Cerebellar nuclear complex (tissue), 1 donor: ENCODE measurements at regions not wholly inside any gene's neighbourhood (a gene's known extent, or its start where the extent isn't known, plus 50 kb on each side); places are given as distances from the start of the nearest gene placed in this dataset.

Source experiments
- DNase-seq, 2 experiments: peaks; one replicate each; lab custom pipeline; 2025; lab: John Stamatoyannopoulos, UW

DNA sequence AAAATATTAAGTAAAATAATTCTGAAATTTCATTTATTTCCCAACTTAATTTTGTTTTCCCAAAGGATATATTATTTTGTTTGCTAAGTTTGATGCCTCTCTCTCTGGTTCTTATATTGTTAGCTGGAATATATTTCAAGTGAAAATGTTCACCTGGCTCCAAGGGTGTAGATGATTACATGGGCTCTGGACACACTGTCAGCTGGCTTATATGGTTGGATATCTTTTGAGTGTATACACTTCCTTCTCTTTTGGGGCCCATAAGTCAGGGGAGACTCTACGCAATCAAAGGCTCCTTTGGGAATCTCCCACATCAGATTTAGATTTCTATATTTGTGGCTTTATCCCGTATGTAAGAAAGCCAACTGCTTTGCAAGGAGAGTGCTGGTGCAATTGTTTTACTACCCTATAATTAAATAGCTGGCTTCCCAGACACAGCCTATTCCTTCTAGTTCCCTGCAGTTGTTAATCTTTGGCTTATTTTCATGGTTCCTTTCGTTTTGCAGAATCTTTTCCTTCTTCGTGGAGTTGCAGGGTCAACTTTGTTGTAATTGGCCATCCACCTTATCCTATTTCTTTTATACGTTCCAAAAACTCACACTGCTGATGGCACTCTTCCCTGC lies 225.7 kb downstream of the DPH6 start:
- no peak for DNase-seq

DNA sequence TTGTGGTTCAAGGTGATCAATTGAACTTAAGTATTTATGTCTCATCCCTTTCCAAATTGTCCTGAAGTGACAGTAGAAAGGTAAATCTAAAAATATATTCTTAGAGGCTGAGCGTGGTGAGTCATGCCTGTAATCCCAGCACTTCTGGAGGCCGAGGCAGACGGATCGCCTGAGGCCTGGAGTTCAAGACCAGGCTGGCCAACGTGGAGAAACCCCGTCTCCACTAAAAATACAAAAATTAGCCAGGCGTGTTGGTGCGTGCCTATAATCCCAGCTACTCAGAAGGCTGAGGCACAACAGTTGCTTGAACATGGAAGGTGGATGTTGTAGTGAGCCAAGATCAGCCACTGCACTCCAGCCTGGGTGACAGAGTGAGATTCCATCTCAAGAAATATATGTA lies 226.6 kb downstream of the DPH6 start:
- DNase-seq = no peak

DNA sequence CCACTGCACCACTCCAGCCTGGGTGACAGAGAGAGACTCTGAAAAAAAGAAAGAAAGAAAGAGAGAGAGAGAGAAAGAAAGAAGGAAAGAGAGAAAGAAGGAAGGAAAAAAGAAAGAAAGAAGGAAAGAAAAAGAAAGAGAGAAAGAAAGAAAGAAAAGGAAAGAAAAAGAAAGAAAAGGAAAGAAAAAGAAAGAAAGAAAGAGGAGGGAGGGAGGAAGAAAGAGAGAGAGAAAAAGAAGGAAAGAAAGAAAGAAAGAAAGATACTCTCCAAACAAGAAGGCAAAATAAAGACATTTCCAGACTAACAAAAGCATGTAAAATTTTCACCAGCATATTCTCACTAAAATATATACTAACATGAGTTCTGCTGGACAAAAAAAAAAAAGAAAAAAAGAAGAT lies 228.7 kb downstream of the DPH6 start:
- no peak for DNase-seq

DNA sequence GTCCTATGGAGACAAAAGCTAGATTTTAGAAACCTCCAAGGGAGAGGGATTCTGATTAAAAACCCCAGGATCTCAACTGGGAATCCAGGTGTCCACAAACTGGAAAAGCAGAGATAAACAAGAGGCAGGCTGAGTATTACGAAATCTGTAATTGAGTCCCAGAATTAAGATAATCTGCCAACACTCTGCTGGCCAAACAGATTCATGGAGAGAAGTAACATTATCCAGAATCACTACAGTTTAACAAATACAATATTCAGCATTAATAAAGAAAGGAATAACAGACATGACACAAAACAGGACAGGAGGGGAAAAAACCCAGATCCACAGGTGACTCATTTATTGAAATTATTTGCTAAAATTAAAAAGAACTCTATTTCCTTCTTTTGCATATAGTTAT lies 227.2 kb upstream of the NANOGP8 start:
- no peak for DNase-seq

DNA sequence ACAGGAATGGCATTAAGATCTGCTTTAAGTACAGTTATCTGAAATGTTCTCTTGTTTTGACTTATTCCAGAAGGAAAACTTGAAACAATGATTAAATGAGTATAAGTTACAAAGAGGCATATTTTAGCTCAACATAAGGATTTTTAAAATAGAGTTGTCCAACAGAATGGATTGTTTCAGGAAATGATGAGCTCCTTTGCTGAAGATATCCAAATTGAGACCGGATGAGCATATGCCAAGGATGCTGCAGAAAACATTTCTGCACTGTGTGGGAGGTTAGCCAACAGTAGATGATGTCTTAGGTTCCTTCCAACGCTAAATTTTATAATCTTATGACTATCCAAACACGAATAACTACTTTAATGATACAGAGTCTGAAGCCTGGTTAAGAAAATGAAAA lies 226.5 kb upstream of the NANOGP8 start:
- no peak for DNase-seq

DNA sequence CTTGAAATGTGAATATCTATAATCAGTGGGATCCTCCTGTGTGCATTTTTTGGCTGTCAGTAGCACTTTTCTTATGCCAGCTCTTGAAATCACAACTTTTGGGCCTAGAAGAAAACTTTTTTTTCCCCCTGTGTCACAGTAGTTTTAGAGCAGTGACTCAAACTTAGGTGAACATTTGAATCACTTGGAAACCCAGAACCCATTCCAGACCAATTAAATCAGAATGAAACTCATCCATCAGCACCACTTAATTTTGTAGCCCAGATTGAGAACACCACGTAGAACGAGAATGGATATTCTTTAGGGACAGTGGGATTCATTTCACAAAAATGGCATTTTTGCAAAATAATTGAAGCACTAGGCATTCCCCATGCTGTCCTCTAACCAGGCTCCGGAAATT lies 224.8 kb upstream of the NANOGP8 start:
- DNase-seq = no peak

DNA sequence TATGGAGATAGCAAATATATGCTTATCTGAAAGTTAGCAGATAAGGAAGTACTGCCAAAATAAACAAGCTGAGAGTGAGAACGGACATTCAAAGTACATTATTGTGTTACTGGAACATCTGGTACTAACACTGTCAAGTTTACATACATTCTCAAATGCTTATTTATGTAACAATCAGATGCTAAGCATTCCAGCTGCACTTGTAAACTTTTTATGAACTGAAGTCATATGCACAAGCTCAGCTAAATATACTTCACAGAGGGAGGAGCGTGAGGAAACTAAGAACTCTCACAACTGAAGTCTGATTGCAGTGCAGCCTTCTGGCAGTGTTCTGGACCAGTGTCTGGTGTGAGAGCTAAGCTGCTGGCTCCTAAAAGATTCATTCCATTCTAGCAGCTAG lies 223.7 kb upstream of the NANOGP8 start:
- no peak for DNase-seq

- DNase-seq = no peak
Measured at GRCh38 chr15:35307676-35308075, 222.6 kb upstream of the NANOGP8 start.

- DNase-seq = no peak
Measured at GRCh38 chr15:35307026-35307425, 221.9 kb upstream of the NANOGP8 start.

DNA sequence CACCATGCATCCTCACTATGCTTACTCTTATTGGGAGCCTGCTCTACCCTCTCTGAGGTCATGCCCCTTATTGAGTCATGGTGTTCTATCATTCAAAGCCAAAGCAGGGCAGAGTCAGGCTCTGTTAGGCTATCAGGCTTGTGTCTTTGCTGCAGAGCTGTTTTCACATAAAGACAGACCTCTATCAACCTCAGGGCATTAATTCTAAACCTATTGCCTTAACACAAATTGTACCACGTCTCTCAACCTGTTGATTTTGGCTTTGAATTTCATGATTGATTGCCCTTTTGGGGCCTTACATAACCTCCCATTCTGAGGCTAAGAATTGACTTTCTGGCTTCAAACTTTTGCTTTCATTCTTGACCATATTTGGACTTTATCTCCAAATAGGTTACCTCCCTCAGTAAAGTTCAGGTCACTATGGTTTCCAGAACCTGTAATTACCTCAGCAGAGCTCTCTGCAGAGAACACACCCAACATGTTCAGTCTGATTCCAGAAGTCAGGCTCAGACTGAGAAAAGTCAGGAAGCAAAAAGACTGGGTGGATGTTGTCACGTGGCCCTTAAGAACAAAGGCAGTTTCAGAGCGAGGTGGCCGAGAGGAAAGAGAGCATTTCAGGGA lies 221.4 kb upstream of the NANOGP8 start:
- no peak for DNase-seq

GRCh38 chr15:35305946-35306345 lies 220.9 kb upstream of the NANOGP8 start:
- DNase-seq = no peak

- no peak for DNase-seq
Measured at GRCh38 chr15:35305031-35305550, 220.0 kb upstream of the NANOGP8 start.

- no peak for DNase-seq
Measured at GRCh38 chr15:35304389-35304788, 219.3 kb upstream of the NANOGP8 start.

DNA sequence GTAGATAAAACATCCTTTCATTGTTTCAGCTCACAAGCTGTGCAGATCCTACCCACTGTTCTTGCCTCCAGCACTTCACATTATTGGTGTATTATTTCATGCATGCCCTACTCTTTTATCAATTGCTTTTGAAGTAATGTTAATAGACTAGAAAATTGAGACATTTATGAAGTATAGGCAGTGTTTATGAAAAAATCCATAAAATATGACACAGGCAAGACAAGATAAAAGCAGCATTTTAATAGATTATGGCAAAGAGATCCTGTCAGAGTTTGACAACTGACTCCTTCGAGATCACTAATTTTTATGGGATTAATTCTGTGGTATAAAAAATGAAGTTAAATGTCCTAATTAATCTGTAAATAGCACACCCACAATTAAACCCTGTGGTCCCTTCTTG lies 217.2 kb upstream of the NANOGP8 start:
- no peak for DNase-seq

DNA sequence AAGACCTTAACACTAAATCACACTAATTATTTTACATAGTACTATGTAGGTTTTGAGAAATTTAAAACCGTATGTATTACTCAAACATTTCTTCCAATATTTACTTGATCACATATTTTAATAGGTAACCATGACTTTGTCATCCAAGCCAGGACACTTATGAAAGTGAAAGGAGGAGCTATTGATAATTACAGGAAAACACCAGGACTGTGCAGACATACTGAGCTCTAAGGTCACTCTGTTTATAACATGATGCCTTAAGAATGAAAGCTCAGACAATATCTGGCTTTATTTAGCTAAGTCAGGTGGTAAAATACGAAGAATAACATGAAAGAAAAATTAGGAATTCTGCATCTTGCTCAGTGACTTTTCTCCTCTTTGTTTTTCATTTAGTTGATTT lies 216.0 kb upstream of the NANOGP8 start:
- DNase-seq = no peak

DNA sequence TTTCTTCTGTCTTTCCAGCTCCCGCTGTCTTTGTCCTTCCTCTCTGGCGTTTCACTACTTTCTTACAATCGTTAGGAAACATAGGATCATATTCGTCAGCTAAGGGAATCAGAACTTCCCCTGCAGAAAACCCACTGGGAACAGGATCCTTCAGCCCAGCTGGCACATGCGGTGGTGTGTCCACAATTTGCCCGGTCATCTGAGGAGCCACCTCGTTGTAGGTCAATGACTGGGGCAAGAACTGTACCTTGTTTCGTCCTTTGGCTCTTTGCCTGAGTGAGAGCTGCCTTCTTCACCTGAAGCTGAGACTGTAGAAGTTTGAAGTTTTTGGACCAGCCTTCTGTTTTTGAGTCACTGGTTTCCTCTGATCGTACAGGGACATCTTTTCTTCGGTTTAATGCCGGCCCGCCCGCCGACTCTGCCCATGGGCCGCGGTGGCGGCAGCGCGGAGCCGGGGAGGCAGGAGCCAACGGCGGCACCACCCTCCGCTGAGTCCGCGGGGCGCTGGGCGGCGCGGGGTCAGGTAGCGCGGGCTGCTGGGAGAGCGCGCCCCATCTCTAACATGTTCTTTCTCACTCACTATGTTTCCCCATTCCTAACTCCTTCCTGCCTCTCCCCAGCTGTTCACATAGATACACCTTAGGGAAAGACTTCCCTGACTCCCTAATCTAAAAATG lies 214.1 kb upstream of the NANOGP8 start:
- no peak for DNase-seq

GRCh38 chr15:35298509-35298908 lies 213.4 kb upstream of the NANOGP8 start:
- no peak for DNase-seq

DNA sequence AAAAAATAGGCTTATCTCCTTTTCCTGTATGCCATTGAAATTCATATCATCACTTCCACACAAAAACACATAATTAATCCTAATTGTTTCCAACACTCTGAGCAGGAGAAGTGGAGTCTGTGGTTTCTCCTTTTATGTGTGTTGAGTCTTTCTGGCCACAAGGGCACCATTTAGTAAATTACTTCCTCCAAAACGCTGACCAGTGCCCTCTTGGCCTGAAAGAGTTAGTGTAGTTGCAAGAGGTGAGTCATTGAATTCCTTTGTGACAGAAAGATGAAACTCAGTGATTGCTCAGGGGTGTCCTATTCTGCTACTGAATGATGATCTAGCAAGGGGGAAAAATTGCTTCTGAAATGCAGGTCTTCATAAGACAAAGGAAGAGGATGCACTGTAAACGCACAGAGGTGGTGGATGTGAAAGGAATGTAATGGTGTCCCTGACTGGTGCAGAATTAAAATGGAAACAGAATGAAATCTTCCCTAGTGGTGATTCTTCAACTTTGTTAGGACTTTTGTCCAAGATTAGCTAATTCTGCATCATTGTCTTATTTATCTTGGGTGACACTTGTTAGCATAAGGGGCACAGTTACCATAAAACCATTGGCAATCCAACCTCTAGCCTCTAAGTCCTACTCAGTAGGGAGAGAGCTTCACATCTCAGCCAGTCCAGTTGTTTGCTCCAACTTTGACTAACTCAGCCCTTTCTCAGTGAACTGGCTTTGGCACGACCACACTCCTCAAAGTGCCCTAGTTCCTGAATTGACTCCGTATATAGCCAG lies 208.4 kb upstream of the NANOGP8 start:
- no peak for DNase-seq

GRCh38 chr15:35290301-35290721 lies 205.2 kb upstream of the NANOGP8 start:
- DNase-seq = no peak

DNA sequence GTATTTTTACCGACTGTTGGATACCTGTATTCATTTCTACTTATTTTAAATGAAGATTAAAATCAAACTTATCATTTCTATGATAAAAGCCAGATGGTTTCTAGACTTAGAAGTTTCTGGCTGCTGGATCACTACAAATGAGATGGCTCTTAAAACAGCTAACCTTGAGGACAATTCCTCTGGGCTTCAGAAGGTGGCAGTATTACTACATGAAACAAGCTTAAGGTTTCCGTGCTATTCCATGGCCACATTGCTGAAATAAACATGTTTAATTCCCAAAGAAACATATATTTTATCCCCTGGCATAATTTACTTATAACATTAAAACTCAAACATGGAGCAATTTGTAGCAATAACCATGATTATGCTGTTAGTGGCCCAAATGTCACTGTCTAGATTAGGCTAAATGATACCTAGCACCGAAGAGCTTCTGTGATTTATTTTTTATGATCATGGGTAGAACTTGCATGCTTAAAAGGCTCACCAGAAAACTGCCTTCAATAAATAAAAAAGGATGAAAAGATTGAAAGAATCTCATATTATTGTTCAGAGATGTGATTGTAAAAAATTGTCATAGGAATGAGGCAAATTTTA lies 204.0 kb upstream of the NANOGP8 start:
- no peak for DNase-seq

GRCh38 chr15:35288580-35288979 lies 203.5 kb upstream of the NANOGP8 start:
- DNase-seq = no peak

DNA sequence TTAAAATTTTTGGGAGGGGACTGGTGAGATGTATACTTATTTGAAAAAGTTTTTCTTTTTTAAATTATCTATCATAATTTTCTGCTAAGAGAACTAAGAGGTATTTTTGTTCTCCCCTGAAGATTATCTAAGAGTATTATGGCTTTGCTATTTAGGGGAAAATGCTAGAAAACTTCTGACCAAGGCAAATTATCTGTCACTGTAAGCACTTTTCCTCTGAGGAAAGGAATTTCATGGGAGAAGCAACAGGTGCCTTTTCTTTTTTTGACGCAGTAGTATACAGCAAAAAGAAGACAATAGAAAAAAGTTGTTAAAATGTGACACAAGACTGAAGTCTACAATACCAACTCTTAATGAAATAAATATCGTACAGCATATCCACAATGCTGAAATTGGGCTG lies 201.6 kb upstream of the NANOGP8 start:
- DNase-seq = no peak
